A549 (cell line): ENCODE measurements at regions not wholly inside any gene's neighbourhood (a gene's known extent, or its start where the extent isn't known, plus 50 kb on each side); places are given as distances from the start of the nearest gene placed in this dataset.
A peak's percentile ranks its signal among the peaks of the same experiment; 100 is the strongest.

Source experiments
- ATAC-seq, 2 experiments: fragments of 200-7000 bp in 1 of 2; fragments of >200 bp in 1 of 2; cut with Nextera tagmentation in 1 of 2; cut with Tn5 transposase in 1 of 2; 3 replicates each; pipeline versions ENCODE4 v1.8.0 to v1.9.1; 2018 to 2020; ENCODE audit warnings: mild to moderate bottlenecking in 1 of 2, moderate library complexity in 1 of 2
- CTCF ChIA-PET: fragments of 300-600 bp; sonication (Branson Sonifier 250); formaldehyde crosslinking; extraction: SDS; loops from one replicate; lab custom pipeline; 2021; ENCODE audit warnings: antibody characterized with exemption, inconsistent platforms; lab: Yijun Ruan, JAX
- POLR2A ChIA-PET: fragments of 350-600 bp; formaldehyde crosslinking; extraction: SDS; loops from one replicate; lab custom pipeline; 2021; ENCODE audit warnings: antibody characterized with exemption, inconsistent platforms; lab: Yijun Ruan, JAX
- DNase-seq, 2 experiments: peaks; one replicate each; pipeline versions ENCODE4 v3.0.0 to v3.0.0-alpha.2; 2011 to 2016; ENCODE audit warnings: low read depth in 1 of 2, low spot score in 1 of 2
- FAIRE-seq: peaks from 2 replicates; lab custom pipeline; 2011; peaks lifted over from hg19 to GRCh38; lab: Jason Lieb, UNC
- H3K27ac ChIP-seq, 2 experiments: fragments of >200 bp; sonication (Bioruptor Twin); formaldehyde crosslinking; 3 replicates each; pipeline ENCODE4 v1.5.1; 2016 to 2017
- H3K4me1 ChIP-seq: fragments of >200 bp; sonication (Bioruptor Twin); formaldehyde crosslinking; 3 replicates; pipeline ENCODE4 v1.6.1; 2016
- H3K4me2 ChIP-seq: fragments of >200 bp; sonication (Bioruptor Twin); formaldehyde crosslinking; 3 replicates; pipeline ENCODE4 v1.6.1; 2016
- H3K4me3 ChIP-seq: fragments of >200 bp; sonication (Bioruptor Twin); formaldehyde crosslinking; 3 replicates; pipeline ENCODE4 v1.5.1; 2016
- H3K9me3 ChIP-seq: fragments of >200 bp; sonication (Bioruptor Twin); formaldehyde crosslinking; 3 replicates; pipeline ENCODE4 v1.6.1; 2016
- BCL3 ChIP-seq: fragments of >200 bp; sonication (Bioruptor Twin); formaldehyde crosslinking; IDR thresholded peaks from 3 replicates; pipeline ENCODE4 v1.6.1; 2016
- CEBPB ChIP-seq, 2 experiments: fragments of >200 bp in 1 of 2; sonication (Bioruptor Twin) in 1 of 2; formaldehyde crosslinking in 1 of 2; IDR thresholded peaks; 2 replicates each; pipeline ENCODE4 v1.6.1; 2012 to 2016
- CHD4 ChIP-seq: fragments of 200-600 bp; sonication (generic); IDR thresholded peaks from 2 replicates; pipeline ENCODE4 v1.6.1; 2016; ENCODE audit warnings: antibody characterized with exemption, mild to moderate bottlenecking, borderline replicate concordance
- ELK1 ChIP-seq: fragments of 150-350 bp; IDR thresholded peaks from 2 replicates; pipeline ENCODE4 v1.6.1; 2014; ENCODE audit warnings: low read depth, mild to moderate bottlenecking, low read length
- EP300 ChIP-seq, 2 experiments: fragments of >200 bp; sonication (Bioruptor Twin); formaldehyde crosslinking; IDR thresholded peaks; 2 replicates in 1 of 2; 3 replicates in 1 of 2; pipeline ENCODE4 v1.6.1; 2016 to 2017
- FOSL2 ChIP-seq, 2 experiments: fragments of 450-650 bp in 1 of 2; fragments of >200 bp in 1 of 2; sonication (Bioruptor Twin) in 1 of 2; formaldehyde crosslinking; IDR thresholded peaks; 2 replicates each; pipeline versions ENCODE4 v1.5.0 to v1.6.1; 2016 to 2020; ENCODE audit warnings: mild to moderate bottlenecking in 1 of 2, moderate library complexity in 1 of 2
- FOXS1 ChIP-seq: fragments of 250-450 bp; sonication (Bioruptor Pico); IDR thresholded peaks from 2 replicates; pipeline ENCODE4 v1.5.0; 2020; ENCODE audit warnings: mild to moderate bottlenecking, moderate library complexity
- GATA3 ChIP-seq: IDR thresholded peaks from 2 replicates; pipeline ENCODE4 v1.6.1; 2012; ENCODE audit warnings: borderline replicate concordance
- HES2 ChIP-seq: fragments of >200 bp; sonication (Bioruptor Twin); formaldehyde crosslinking; IDR thresholded peaks from 2 replicates; pipeline ENCODE4 v1.6.1; 2016
- HOXA7 ChIP-seq: fragments of 250-450 bp; sonication (Bioruptor Pico); IDR thresholded peaks from 2 replicates; pipeline ENCODE4 v1.5.0; 2020; ENCODE audit warnings: mild to moderate bottlenecking, moderate library complexity
- HOXB13 ChIP-seq: fragments of 250-450 bp; sonication (Bioruptor Pico); IDR thresholded peaks from 2 replicates; pipeline ENCODE4 v1.5.0; 2020; ENCODE audit warnings: low read depth, mild to moderate bottlenecking, moderate library complexity
- HOXB5 ChIP-seq: fragments of 250-450 bp; sonication (Bioruptor Pico); IDR thresholded peaks from 2 replicates; pipeline ENCODE4 v1.5.0; 2020; ENCODE audit warnings: mild to moderate bottlenecking, moderate library complexity
- JUN ChIP-seq, 2 experiments: fragments of >200 bp; sonication (Bioruptor Twin); formaldehyde crosslinking; IDR thresholded peaks; 2 replicates in 1 of 2; 3 replicates in 1 of 2; pipeline ENCODE4 v1.6.1; 2016 to 2017
- JUNB ChIP-seq: fragments of >200 bp; sonication (Bioruptor Twin); formaldehyde crosslinking; IDR thresholded peaks from 2 replicates; pipeline ENCODE4 v1.6.1; 2016
- MAFK ChIP-seq: fragments of 450-650 bp; IDR thresholded peaks from 2 replicates; pipeline ENCODE4 v1.6.1; 2014; ENCODE audit not compliant: partially characterized antibody
- MAX ChIP-seq: IDR thresholded peaks from 2 replicates; pipeline ENCODE4 v1.6.1; 2012
- MYC ChIP-seq: IDR thresholded peaks from 2 replicates; pipeline ENCODE4 v1.6.1; 2012; ENCODE audit warnings: mild to moderate bottlenecking, inconsistent platforms, low read length, improper control_type of control experiment, borderline replicate concordance
- NR3C1 ChIP-seq: fragments of >200 bp; sonication (Bioruptor Twin); formaldehyde crosslinking; IDR thresholded peaks from 3 replicates; pipeline ENCODE4 v1.6.1; 2017
- RAD21 ChIP-seq, 2 experiments: fragments of >200 bp in 1 of 2; sonication (Bioruptor Twin) in 1 of 2; formaldehyde crosslinking in 1 of 2; IDR thresholded peaks in 1 of 2; conservative IDR thresholded peaks in 1 of 2; 2 replicates in 1 of 2; 3 replicates in 1 of 2; pipeline ENCODE4 v1.6.1; 2012 to 2018; ENCODE audit warnings: inconsistent platforms in 1 of 2
- RCOR1 ChIP-seq: fragments of 150-350 bp; IDR thresholded peaks from 2 replicates; pipeline ENCODE4 v1.6.1; 2014; ENCODE audit warnings: antibody characterized with exemption, low read length, low read depth
- WGBS: methylation state at CpG from one replicate; pipeline ENCODE4 v1.1.6; 2017; ENCODE audit errors: missing lambda C conversion rate; 5-methylcytosine and 5-hydroxymethylcytosine counted together

- TF ChIP-seq RCOR1 (no peak), FOSL2 (IDR thresholded peaks at IDR 0.05) (peak; percentile 88), FOSL2 (CRISPR knock-in tag; IDR thresholded peaks at IDR 0.05) (peak; percentile 98), FOXS1 (CRISPR knock-in tag) (0 out of 2 replicates have a peak, but pooled peaks have one; percentile 52)
- TF ChIP-seq, all 56 proteins: peak for 17
Observed at GRCh38 chr11:91396236-91397133, 828.1 kb upstream of the FAT3 start (continued).

GRCh38 chr11:91394727-91395414 is 829.7 kb upstream of the FAT3 start:
- peak; percentile 36 for FAIRE-seq
- peak; percentile 44 to 56; a peak in 4 of 6 replicates for ATAC-seq
- Histone ChIP-seq H3K4me1 (peaks cover 49% of the 10 kb centered on the region), H3K27ac (peak overlapping the region; percentile 87 to 92), H3K4me2 (peak overlapping the region; percentile 77), H3K9me3 (peaks cover 27% of the 10 kb centered on the region), H3K4me3 (0 out of 3 replicates have a peak overlapping the region, but pooled peaks have one; percentile 8)
- peak in 1 of 2 experiments; percentile 85 for DNase-seq
- POLR2A ChIA-PET, result no interaction called here
- TF ChIP-seq MAFK, result peak; percentile 30
- TF ChIP-seq HES2, result 0 out of 2 replicates have a peak, but pooled peaks have one; percentile 23
- peak; percentile 53 to 69; a peak in 3 of 5 replicates for TF ChIP-seq EP300 (IDR thresholded peaks at IDR 0.05)
- TF ChIP-seq CHD4, result no peak
- peak; percentile 76; the same call in 1 of the 3 replicates for TF ChIP-seq BCL3
- TF ChIP-seq ELK1, result no peak
- TF ChIP-seq FOSL2 (IDR thresholded peaks at IDR 0.05), result no peak
- peak; percentile 63 for TF ChIP-seq FOSL2 (CRISPR knock-in tag; IDR thresholded peaks at IDR 0.05)
- TF ChIP-seq JUN (IDR thresholded peaks at IDR 0.05), result peak; percentile 52 to 66; a peak in 3 of 5 replicates
- peak in 1 of 2 experiments; percentile 5; a peak in 2 of 5 replicates for TF ChIP-seq RAD21 (conservative IDR thresholded peaks at IDR 0.05 in 1 of 2, IDR thresholded peaks at IDR 0.05 in 1 of 2)
- no peak for TF ChIP-seq MYC
- TF ChIP-seq HOXA7 (CRISPR knock-in tag), result no peak
- peak; percentile 84 to 91; a peak in 3 of 4 replicates for TF ChIP-seq CEBPB (IDR thresholded peaks at IDR 0.05)
- TF ChIP-seq GATA3, result peak; percentile 82; the same call in 1 of the 2 replicates
- peak; percentile 76 for TF ChIP-seq HOXB5
- TF ChIP-seq JUNB, result 0 out of 2 replicates have a peak, but pooled peaks have one; percentile 52
- peak; percentile 49; the same call in 1 of the 2 replicates for TF ChIP-seq HOXB13 (CRISPR knock-in tag)
- TF ChIP-seq MAX, result peak; percentile 46
- TF ChIP-seq NR3C1, result no peak
- CTCF ChIA-PET, result interaction anchor here (0.5 kb wide), 1 partner anchor 45 kb away, joined by 3 read pairs; no protein-coding TSS in a partner anchor
- WGBS, result 4% methylated on average over 5 of the region's 5 CpGs
